Brain microvascular endothelial cell (primary cell): ENCODE measurements at regions not wholly inside any gene's neighbourhood (a gene's known extent, or its start where the extent isn't known, plus 50 kb on each side); places are given as distances from the start of the nearest gene placed in this dataset.

Experiments used
- DNase-seq: peaks from one replicate; pipeline ENCODE4 v3.0.0-alpha.2; 2020
- H3K27ac ChIP-seq: fragments of 250-450 bp; sonication (Bioruptor Pico); 2 replicates; pipeline ENCODE4 v1.5.1; 2020; ENCODE audit warnings: mild to moderate bottlenecking, moderate library complexity
- H3K27me3 ChIP-seq: fragments of 250-450 bp; sonication (Bioruptor Pico); replicated peaks from 2 replicates; pipeline ENCODE4 v1.5.1; 2020; ENCODE audit warnings: mild to moderate bottlenecking
- H3K36me3 ChIP-seq: fragments of 250-450 bp; sonication (Bioruptor Pico); replicated peaks from 2 replicates; pipeline ENCODE4 v1.5.1; 2020; ENCODE audit warnings: mild to moderate bottlenecking
- H3K4me3 ChIP-seq: 2 replicates; pipeline ENCODE4 v1.5.1; 2011; ENCODE audit warnings: low read depth, mild to moderate bottlenecking, control low read depth, low read length, moderate library complexity
- CTCF ChIP-seq: IDR thresholded peaks from 2 replicates; pipeline ENCODE4 v1.5.1; 2011; ENCODE audit warnings: low read depth, mild to moderate bottlenecking, moderate library complexity, low read length, control low read depth, inconsistent platforms; ENCODE audit errors: missing control alignments
- in situ Hi-C: cut with HindIII; loops from 2 replicates; pipeline ENCODE4 v1.10.0; 2017; ENCODE audit warnings: low sequenced_read_pairs, low pct_ligation_motif_present

- no peak for DNase-seq
- in situ Hi-C loops, result no loop called here
These were observed 152.1 kb downstream of the SPP2 start for GRCh38 chr2:234202601-234203000.

GRCh38 chr2:234199996-234200395 lies 149.5 kb downstream of the SPP2 start:
- Histone ChIP-seq H3K4me3 (no peak overlapping the region), H3K27me3 (no peaks in the 10 kb centered on the region), H3K27ac (no peak overlapping the region), H3K36me3 (no peaks in the 10 kb centered on the region)
- in situ Hi-C loops, result no loop called here
- TF ChIP-seq CTCF, result no peak
- no peak for DNase-seq

More at GRCh38 chr2:234202601-234203000, 152.1 kb downstream of the SPP2 start:
- H3K36me3 ChIP-seq, result no peaks in the 10 kb centered on the region
- no peak for TF ChIP-seq CTCF
- no peaks in the 10 kb centered on the region for H3K27me3 ChIP-seq
- H3K27ac ChIP-seq, result peak overlapping the region; percentile 74
- H3K4me3 ChIP-seq, result no peak overlapping the region

GRCh38 chr2:234198976-234199375 lies 148.5 kb downstream of the SPP2 start:
- DNase-seq, result peak; percentile 18
- Histone ChIP-seq H3K27ac (no peak overlapping the region), H3K36me3 (no peaks in the 10 kb centered on the region), H3K27me3 (no peaks in the 10 kb centered on the region), H3K4me3 (no peak overlapping the region)
- TF ChIP-seq CTCF, result no peak
- in situ Hi-C loops, result no loop called here

DNA sequence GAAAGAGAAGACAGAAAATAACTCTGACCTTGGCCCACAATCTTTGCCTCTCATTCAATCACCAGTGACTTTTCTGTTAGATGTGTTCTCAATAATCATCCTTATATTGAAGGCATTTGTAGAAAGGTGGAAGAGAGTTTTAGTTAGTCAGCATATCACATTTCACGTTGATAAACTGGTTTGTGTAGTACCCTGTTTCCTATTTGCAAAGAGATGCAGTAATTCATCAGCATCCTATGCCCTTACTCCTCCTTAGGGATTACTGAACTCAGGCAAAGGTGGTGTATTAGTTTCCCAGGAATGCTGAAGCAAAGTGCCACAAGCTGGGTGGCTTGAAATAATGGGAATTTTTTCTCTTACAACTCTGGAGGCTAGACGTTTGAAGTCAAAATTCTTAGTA lies 145.0 kb downstream of the SPP2 start:
- no peak overlapping the region for H3K4me3 ChIP-seq
- in situ Hi-C loops, result no loop called here
- TF ChIP-seq CTCF, result no peak
- no peak for DNase-seq
- no peaks in the 10 kb centered on the region for H3K36me3 ChIP-seq
- H3K27me3 ChIP-seq, result no peaks in the 10 kb centered on the region
- H3K27ac ChIP-seq, result no peak overlapping the region

DNA sequence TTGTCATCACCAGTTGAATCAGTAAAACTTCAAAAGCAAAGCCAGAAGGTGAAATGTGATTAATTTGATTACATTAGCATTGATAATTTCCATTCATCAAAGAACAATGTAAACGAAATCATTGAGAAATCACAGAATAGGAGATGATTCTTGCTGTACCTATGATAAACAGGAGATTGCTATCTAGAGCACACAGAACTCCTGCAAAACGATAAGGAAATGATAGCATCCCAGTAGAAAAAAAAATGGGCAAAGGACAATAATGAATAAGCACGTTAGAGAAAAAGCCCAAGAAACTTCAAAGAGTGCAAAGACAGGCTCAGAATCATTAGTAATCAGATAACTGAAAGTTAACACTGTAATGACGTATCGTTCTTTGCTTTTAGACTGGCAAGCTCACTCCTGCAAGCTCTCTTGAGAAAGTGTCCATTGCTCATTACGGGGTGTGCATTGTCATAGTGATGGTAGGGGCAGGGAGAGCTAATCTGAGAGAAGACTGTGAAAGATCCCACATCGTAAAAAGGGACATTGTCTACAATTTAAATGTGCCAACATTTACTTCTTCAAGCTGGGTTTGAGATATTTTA lies 143.6 kb downstream of the SPP2 start:
- no peak overlapping the region for H3K4me3 ChIP-seq
- no peaks in the 10 kb centered on the region for H3K27me3 ChIP-seq
- in situ Hi-C loops, result no loop called here
- DNase-seq, result no peak
- H3K36me3 ChIP-seq, result no peaks in the 10 kb centered on the region
- no peak overlapping the region for H3K27ac ChIP-seq
- no peak for TF ChIP-seq CTCF

DNA sequence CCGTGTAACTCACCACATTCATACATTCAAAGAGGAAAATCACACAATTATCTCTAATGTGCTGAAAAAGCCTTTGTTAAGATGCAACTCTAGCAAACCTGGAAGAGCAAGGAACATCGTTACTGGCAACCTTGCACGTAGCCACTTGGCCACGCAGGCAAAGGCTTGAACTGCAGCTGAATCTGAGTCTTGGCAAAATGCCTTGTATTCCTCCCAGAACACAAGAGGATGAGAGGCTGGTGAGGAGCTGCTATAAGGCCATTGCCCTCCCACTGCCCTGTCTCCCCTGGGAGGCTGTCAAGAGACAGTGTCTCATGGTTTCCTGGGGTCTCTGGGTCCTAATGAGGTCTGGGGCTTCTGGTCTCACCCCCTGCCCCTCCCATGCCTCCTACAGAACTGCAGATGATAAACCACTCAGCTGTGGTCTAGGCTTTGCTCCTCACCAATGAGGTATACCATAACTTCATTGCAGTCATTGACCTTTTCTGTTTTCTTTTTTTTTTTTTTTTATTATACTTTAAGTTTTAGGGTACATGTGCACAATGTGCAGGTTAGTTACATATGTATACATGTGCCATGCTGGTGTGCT lies 141.4 kb downstream of the SPP2 start:
- Histone ChIP-seq H3K27me3 (no peaks in the 10 kb centered on the region), H3K4me3 (no peak overlapping the region), H3K36me3 (no peaks in the 10 kb centered on the region), H3K27ac (no peak overlapping the region)
- TF ChIP-seq CTCF, result no peak
- in situ Hi-C loops, result no loop called here
- peak; percentile 25 for DNase-seq
